Parathyroid adenoma (tissue), 2 donors: ENCODE measurements at regions not wholly inside any gene's neighbourhood (a gene's known extent, or its start where the extent isn't known, plus 50 kb on each side); places are given as distances from the start of the nearest gene placed in this dataset.

ENCODE experiments used
- H2AFZ ChIP-seq: fragments of 300-600 bp; sonication (generic); one replicate; pipeline ENCODE4 v1.7.0; 2017; ENCODE audit warnings: antibody characterized with exemption, mild to moderate bottlenecking
- H3K27ac ChIP-seq: fragments of 300-600 bp; sonication (generic); one replicate; pipeline ENCODE4 v1.7.0; 2017
- H3K27me3 ChIP-seq: fragments of 300-600 bp; sonication (generic); one replicate; pipeline ENCODE4 v1.7.0; 2017; ENCODE audit warnings: low read length; ENCODE audit not compliant: control insufficient read depth, insufficient read depth
- H3K36me3 ChIP-seq: fragments of 300-600 bp; sonication (generic); one replicate; pipeline ENCODE4 v1.7.0; 2017; ENCODE audit warnings: low read length; ENCODE audit not compliant: control insufficient read depth, insufficient read depth
- H3K4me1 ChIP-seq: fragments of 300-600 bp; sonication (generic); one replicate; pipeline ENCODE4 v1.7.0; 2017; ENCODE audit warnings: control low read depth
- H3K4me2 ChIP-seq: fragments of 300-600 bp; sonication (generic); one replicate; pipeline ENCODE4 v1.7.0; 2017; ENCODE audit warnings: low read length
- H3K4me3 ChIP-seq: fragments of 300-600 bp; sonication (generic); one replicate; pipeline ENCODE4 v1.7.0; 2017; ENCODE audit warnings: low read depth, low read length
- H3K79me2 ChIP-seq: fragments of 300-600 bp; sonication (generic); one replicate; pipeline ENCODE4 v1.7.0; 2017; ENCODE audit warnings: control low read depth
- H3K9ac ChIP-seq: fragments of 300-600 bp; sonication (generic); one replicate; pipeline ENCODE4 v1.7.0; 2017; ENCODE audit warnings: mild to moderate bottlenecking
- H3K9me3 ChIP-seq: fragments of 300-600 bp; sonication (generic); one replicate; pipeline ENCODE4 v1.7.0; 2017; ENCODE audit warnings: low read length; ENCODE audit not compliant: control insufficient read depth
- TF ChIP-seq, protein P1 (sequence below): fragments of 300-600 bp; sonication (generic); IDR thresholded peaks from one replicate; pipeline ENCODE4 v1.7.0; 2017; ENCODE audit warnings: antibody characterized with exemption, mild to moderate bottlenecking
- donor health status: primary hyperparathyroidism.

DNA sequence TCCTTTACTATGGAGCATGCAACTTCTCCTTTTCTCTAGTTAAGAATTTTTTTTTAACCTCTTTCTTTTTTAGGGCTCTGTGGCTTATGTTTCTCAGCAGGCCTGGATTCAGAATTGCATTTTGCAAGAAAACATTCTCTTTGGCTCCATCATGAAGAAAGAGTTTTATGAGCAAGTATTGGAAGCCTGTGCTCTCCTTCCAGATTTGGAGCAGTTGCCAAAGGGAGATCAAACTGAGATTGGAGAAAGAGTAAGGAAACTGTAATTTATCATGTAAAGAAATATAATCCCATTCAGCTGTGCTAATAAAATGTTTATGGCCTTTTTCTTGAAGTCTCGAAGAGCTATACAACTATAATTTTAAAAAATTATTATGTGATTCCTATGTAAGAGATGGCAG, 70.1 kb downstream of the HSPA13 start:
- H3K27me3 ChIP-seq = no peaks in the 10 kb centered on the region
- H2AFZ ChIP-seq = no peak overlapping the region
- H3K79me2 ChIP-seq = no peaks in the 10 kb centered on the region
- H3K4me2 ChIP-seq = no peak overlapping the region
- H3K36me3 ChIP-seq = no peaks in the 10 kb centered on the region
- H3K4me1 ChIP-seq = no peaks in the 10 kb centered on the region
- no peak overlapping the region for H3K4me3 ChIP-seq
- TF ChIP-seq, protein P1, sequence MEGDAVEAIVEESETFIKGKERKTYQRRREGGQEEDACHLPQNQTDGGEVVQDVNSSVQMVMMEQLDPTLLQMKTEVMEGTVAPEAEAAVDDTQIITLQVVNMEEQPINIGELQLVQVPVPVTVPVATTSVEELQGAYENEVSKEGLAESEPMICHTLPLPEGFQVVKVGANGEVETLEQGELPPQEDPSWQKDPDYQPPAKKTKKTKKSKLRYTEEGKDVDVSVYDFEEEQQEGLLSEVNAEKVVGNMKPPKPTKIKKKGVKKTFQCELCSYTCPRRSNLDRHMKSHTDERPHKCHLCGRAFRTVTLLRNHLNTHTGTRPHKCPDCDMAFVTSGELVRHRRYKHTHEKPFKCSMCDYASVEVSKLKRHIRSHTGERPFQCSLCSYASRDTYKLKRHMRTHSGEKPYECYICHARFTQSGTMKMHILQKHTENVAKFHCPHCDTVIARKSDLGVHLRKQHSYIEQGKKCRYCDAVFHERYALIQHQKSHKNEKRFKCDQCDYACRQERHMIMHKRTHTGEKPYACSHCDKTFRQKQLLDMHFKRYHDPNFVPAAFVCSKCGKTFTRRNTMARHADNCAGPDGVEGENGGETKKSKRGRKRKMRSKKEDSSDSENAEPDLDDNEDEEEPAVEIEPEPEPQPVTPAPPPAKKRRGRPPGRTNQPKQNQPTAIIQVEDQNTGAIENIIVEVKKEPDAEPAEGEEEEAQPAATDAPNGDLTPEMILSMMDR = no peak
- H3K9me3 ChIP-seq = no peaks in the 10 kb centered on the region
- no peak overlapping the region for H3K27ac ChIP-seq
- H3K9ac ChIP-seq = no peak overlapping the region

DNA sequence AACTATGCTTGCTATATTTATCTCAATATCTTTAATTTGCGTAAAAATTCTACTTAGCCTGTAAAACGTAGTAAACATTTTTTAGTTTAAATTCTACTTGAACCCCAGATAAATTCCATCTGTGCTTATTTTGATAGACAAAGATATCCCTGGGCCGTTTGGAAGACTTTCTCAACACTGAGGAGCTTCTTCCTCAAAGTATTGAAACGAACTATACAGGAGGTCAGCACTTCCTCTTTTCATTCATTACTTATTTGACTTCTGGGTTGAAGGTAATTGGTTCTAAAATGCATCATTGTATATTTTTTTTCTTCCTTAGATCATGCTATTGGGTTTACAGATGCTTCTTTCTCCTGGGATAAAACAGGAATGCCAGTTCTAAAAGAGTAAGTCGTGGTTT, 74.7 kb downstream of the HSPA13 start:
- Histone ChIP-seq H3K9me3 (no peaks in the 10 kb centered on the region), H3K36me3 (no peaks in the 10 kb centered on the region), H3K4me1 (no peaks in the 10 kb centered on the region), H3K4me2 (no peak overlapping the region), H3K79me2 (no peaks in the 10 kb centered on the region), H3K27ac (no peak overlapping the region), H3K4me3 (no peak overlapping the region), H2AFZ (no peak overlapping the region), H3K27me3 (no peaks in the 10 kb centered on the region), H3K9ac (no peak overlapping the region)
- TF ChIP-seq, protein P1 = no peak

DNA sequence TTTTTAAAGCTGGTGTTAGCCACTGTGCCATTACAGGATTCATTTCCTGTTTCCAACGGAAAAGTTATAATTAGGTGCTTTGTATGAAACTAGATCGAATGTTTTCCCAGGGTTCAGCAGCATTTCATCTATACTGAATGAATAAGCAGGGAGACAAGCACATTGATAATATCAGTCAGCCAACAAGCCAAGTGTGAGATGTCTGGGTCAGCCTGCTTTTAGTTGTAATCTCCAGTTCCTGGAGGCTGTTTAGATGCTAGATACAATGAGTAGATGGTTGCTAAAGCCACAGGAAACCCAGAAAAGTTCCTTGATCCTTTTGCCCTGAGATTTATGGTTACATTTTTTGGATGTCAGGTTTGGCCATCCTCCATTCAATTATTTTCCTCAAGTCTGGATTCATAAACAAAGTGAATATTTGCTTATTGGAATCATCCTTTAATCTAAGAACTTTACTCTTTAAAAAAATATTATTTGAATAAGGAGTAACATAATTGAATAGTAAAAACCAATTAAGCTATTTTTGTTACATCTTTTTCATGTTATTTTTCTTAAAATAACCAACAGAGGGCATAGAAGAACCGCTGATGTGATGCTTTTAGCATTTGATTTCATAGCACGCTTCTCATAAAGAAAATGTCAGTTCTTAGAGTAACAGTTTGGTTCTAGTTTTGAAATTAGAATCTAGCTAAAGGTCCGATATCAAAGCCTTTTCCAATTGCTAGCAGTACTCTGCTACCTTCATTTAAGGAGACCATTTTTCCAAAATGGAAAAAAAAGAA, 76.6 kb downstream of the HSPA13 start:
- no peaks in the 10 kb centered on the region for H3K27me3 ChIP-seq
- no peak overlapping the region for H2AFZ ChIP-seq
- H3K36me3 ChIP-seq = no peaks in the 10 kb centered on the region
- H3K9ac ChIP-seq = no peak overlapping the region
- TF ChIP-seq, protein P1 = no peak
- no peak overlapping the region for H3K4me3 ChIP-seq
- H3K27ac ChIP-seq = no peak overlapping the region
- no peaks in the 10 kb centered on the region for H3K9me3 ChIP-seq
- no peaks in the 10 kb centered on the region for H3K79me2 ChIP-seq
- no peaks in the 10 kb centered on the region for H3K4me1 ChIP-seq
- peak overlapping the region; percentile 54 for H3K4me2 ChIP-seq

DNA sequence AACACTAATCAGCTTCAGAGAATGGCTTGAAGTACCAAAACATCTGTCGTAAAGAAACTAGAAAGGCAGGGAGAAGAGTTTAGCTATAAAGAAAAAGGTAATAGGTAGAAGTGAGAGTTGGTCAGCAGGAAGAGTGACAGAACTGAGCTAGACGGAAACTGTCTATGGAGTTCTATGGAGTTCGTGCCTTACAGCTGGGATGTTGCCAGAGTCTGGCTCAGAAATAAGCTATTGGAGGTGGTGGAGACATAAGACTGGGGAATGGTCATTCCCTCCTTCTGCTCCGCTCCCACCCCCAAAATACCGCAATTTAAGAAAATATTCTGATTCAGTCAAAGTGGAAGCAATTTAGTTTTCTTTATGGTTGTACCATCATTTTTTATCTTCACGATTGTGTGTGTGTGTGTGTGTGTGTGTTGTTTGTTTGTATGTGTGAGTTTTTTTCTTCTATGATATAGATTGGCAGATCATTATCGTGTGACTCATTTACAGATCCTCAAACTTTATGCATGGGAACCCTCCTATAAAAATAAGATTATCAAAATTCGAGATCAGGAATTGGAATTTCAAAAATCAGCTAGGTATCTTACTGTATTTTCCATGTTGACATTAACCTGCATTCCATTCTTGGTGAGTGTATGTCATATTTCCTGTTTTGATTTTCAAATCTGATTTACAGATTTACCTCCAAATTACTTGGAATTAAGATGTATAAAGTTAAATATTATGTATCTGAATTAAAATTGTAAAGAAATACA, 79.0 kb downstream of the HSPA13 start:
- no peaks in the 10 kb centered on the region for H3K79me2 ChIP-seq
- no peak overlapping the region for H3K9ac ChIP-seq
- H3K9me3 ChIP-seq = no peaks in the 10 kb centered on the region
- H3K4me1 ChIP-seq = no peaks in the 10 kb centered on the region
- H2AFZ ChIP-seq = no peak overlapping the region
- H3K36me3 ChIP-seq = no peaks in the 10 kb centered on the region
- H3K27ac ChIP-seq = no peak overlapping the region
- H3K27me3 ChIP-seq = no peaks in the 10 kb centered on the region
- TF ChIP-seq, protein P1 = no peak
- H3K4me2 ChIP-seq = no peak overlapping the region
- no peak overlapping the region for H3K4me3 ChIP-seq
